Thyroid gland (tissue), 4 donors: ENCODE measurements at regions not wholly inside any gene's neighbourhood (a gene's known extent, or its start where the extent isn't known, plus 50 kb on each side); places are given as distances from the start of the nearest gene placed in this dataset.

Experiments
- CTCF ChIP-seq, 6 experiments: fragments of 200-600 bp in 3 of 6; fragments of 450-650 bp in 3 of 6; sonication (generic) in 3 of 6; IDR thresholded peaks; one replicate each; pipeline ENCODE4 v1.5.1; 2016 to 2019; ENCODE audit warnings: antibody characterized with exemption in 6 of 6, mild to moderate bottlenecking in 2 of 6, inconsistent platforms in 1 of 6, moderate library complexity in 1 of 6
- POLR2A ChIP-seq, 2 donors: fragments of 450-650 bp; IDR thresholded peaks; one replicate each; pipeline ENCODE4 v1.6.1; 2017; ENCODE audit warnings: antibody characterized with exemption in 2 of 2, mild to moderate bottlenecking in 2 of 2, moderate library complexity in 1 of 2

GRCh38 chr2:187875261-187876141 is 321.3 kb upstream of the TFPI start:
- TF ChIP-seq CTCF (IDR thresholded peaks at IDR 0.05): no peak
- TF ChIP-seq POLR2A (IDR thresholded peaks at IDR 0.05): no peak
